ENCODE measurements at regions not wholly inside any gene's neighbourhood (a gene's known extent, or its start where the extent isn't known, plus 50 kb on each side); places are given as distances from the start of the nearest gene placed in this dataset.

- 89% methylated on average over 8 of the region's 8 CpGs; no CpG with 5 or more reads in 1 of the 2 experiments for WGBS, 2 experiments (ENCODE audit: extremely low coverage in 1 of 2, insufficient coverage in 1 of 2, insufficient read length in 1 of 2, insufficient replicate concordance in 2 of 2, low coverage in 1 of 2, low lambda C conversion rate in 2 of 2, missing lambda C conversion rate in 1 of 2)
- DNase-seq (ENCODE audit: low read depth in 1 of 2, low spot score in 2 of 2) (no peak), FAIRE-seq (no peak)
- no peak overlapping the region for H2AK5ac ChIP-seq (ENCODE audit: low read depth, low read length)
- no peaks in the 10 kb centered on the region for H3K23me2 ChIP-seq (ENCODE audit: low read depth, low read length)
- no peak overlapping the region for H2BK5ac ChIP-seq (ENCODE audit: low read depth, low read length)
- ChIA-PET POLR2A (ENCODE audit: partially characterized antibody) (no interaction called here), CTCF (ENCODE audit: partially characterized antibody) (no interaction called here)
- no peak overlapping the region for H2BK12ac ChIP-seq (ENCODE audit: low read depth, low read length)
- no peaks in the 10 kb centered on the region for H3K79me1 ChIP-seq (ENCODE audit: low read depth, low read length)
- no peaks in the 10 kb centered on the region; a peak in 1 of 7 replicates for H3K4me1 ChIP-seq (replicated peaks in 1 of 4; ENCODE audit: control insufficient read depth in 3 of 4, insufficient read depth in 4 of 4, low read length in 3 of 4)
- no peak overlapping the region for H4K5ac ChIP-seq (ENCODE audit: insufficient read length, low read depth, low read length)
- no peak overlapping the region for H3K56ac ChIP-seq (replicated peaks; ENCODE audit: insufficient read length, low read depth, low read length)
- no peak overlapping the region for H3K14ac ChIP-seq (ENCODE audit: insufficient read length)
- no peak overlapping the region for H3K9ac ChIP-seq (replicated peaks in 1 of 4; ENCODE audit: extremely low read depth in 1 of 4, low read depth in 3 of 4, low read length in 3 of 4)
- no peaks in the 10 kb centered on the region for H3K36me3 ChIP-seq (ENCODE audit: control insufficient read depth in 2 of 4, insufficient read depth in 4 of 4, low read length in 3 of 4)
- no peak overlapping the region for H2AFZ ChIP-seq (ENCODE audit: low read length)
- H3K27ac ChIP-seq (ENCODE audit: low read depth, low read length) = no peak overlapping the region
- no peak overlapping the region for H3K4ac ChIP-seq (replicated peaks; ENCODE audit: insufficient read length, low read depth, low read length)
- no peak overlapping the region for H3K4me2 ChIP-seq (ENCODE audit: insufficient read depth in 1 of 2, low read depth in 2 of 2, low read length in 2 of 2)
- H3K27me3 ChIP-seq (replicated peaks in 1 of 4; ENCODE audit: control insufficient read depth in 3 of 4, extremely low read depth in 1 of 4, insufficient read depth in 3 of 4, low read length in 3 of 4) = no peaks in the 10 kb centered on the region
- H2BK20ac ChIP-seq (ENCODE audit: low read length) = no peak overlapping the region
- H3K18ac ChIP-seq (ENCODE audit: extremely low read depth, low read length) = no peak overlapping the region
- 0 out of 2 replicates have a peak overlapping the region, but pooled peaks have one; percentile 32 for H2BK15ac ChIP-seq (ENCODE audit: low read length)
- no peak overlapping the region for H4K8ac ChIP-seq (ENCODE audit: extremely low read depth, insufficient read depth, low read length)
- H4K20me1 ChIP-seq (replicated peaks in 1 of 2; ENCODE audit: control insufficient read depth in 1 of 2, insufficient read depth in 2 of 2, low read length in 2 of 2) = no peaks in the 10 kb centered on the region
- no peak overlapping the region for H4K91ac ChIP-seq (replicated peaks; ENCODE audit: insufficient read length, low read length)
- no peak overlapping the region for H2BK120ac ChIP-seq (replicated peaks; ENCODE audit: low read depth, low read length)
- peaks cover 0 to 5% of the 10 kb centered on the region in 2 experiments; a peak in 1 of 4 replicates for H3K9me3 ChIP-seq (ENCODE audit: insufficient read depth in 2 of 2, low read depth in 1 of 2, low read length in 1 of 2)
- H3K23ac ChIP-seq (ENCODE audit: insufficient read length) = no peak overlapping the region
- H3K4me3 ChIP-seq (ENCODE audit: extremely low read depth in 1 of 4, insufficient read depth in 2 of 4, low read depth in 3 of 4, low read length in 4 of 4) = no peak overlapping the region
- H3K79me2 ChIP-seq (ENCODE audit: control insufficient read depth in 1 of 2, insufficient read depth in 2 of 2, low read length in 2 of 2) = no peaks in the 10 kb centered on the region
- TF ChIP-seq RFX5 (IDR thresholded peaks at IDR 0.05; ENCODE audit: borderline replicate concordance, low read depth, low read length) (no peak), CTCF (IDR thresholded peaks at IDR 0.05; ENCODE audit: control extremely low read depth in 1 of 3, insufficient read depth in 1 of 3, low read depth in 1 of 3, low read length in 3 of 3) (no peak), ASH2L (IDR thresholded peaks at IDR 0.05; ENCODE audit: low read length) (no peak), GABPA (IDR thresholded peaks at IDR 0.05; ENCODE audit: borderline replicate concordance, insufficient read depth, low read length) (no peak), SRF (IDR thresholded peaks at IDR 0.05; ENCODE audit: low read depth, low read length) (no peak), ATF3 (IDR thresholded peaks at IDR 0.05; ENCODE audit: insufficient read depth, low read depth, low read length) (no peak), ATF2 (IDR thresholded peaks at IDR 0.05; ENCODE audit: low read length) (no peak), NRF1 (IDR thresholded peaks at IDR 0.05; ENCODE audit: low read depth, low read length) (no peak), BACH1 (IDR thresholded peaks at IDR 0.05; ENCODE audit: low read length) (no peak), SP1 (IDR thresholded peaks at IDR 0.05; ENCODE audit: low read depth, low read length) (no peak), POLR2A (IDR thresholded peaks at IDR 0.05; ENCODE audit: control extremely low read depth in 1 of 2, low read depth in 2 of 2, low read length in 2 of 2) (no peak)
Measured at GRCh38 chr2:236815746-236816145, 246.1 kb downstream of the ACKR3 start.

Data from H1 (cell line).